ENCODE measurements at regions not wholly inside any gene's neighbourhood (a gene's known extent, or its start where the extent isn't known, plus 50 kb on each side); places are given as distances from the start of the nearest gene placed in this dataset.

DNA sequence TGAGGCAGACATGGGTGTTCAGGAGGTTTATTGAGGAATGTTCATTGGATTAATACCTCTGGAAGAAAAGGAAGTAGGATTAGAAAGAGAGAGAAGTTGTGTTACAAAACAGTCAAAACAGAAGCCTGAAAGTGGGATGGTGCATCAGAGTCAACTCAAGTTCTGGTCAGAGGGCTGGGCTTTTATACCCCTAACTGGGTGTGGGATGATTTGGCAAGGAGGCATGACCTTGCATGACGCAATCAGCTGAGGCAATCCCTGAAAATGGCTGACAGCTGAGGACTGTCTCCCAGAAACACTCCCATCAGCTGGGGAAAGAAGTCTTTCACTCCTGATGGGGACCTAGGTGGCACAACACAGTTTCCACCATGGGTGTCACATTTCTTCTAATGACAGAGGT lies 818.2 kb downstream of the SATB2 start:
- DNase-seq (ENCODE audit: low read depth, low spot score) = no peak
- Histone ChIP-seq H3K4me3 (ENCODE audit: low read depth, low read length) (no peak overlapping the region), H3K27ac (ENCODE audit: low read depth, low read length) (no peak overlapping the region), H3K27me3 (ENCODE audit: control insufficient read depth, insufficient read depth, low read length) (no peaks in the 10 kb centered on the region), H3K9me3 (ENCODE audit: control insufficient read depth, insufficient read depth, low read length) (no peaks in the 10 kb centered on the region)
- no peak for TF ChIP-seq CTCF (IDR thresholded peaks at IDR 0.05; ENCODE audit: low read depth, low read length)
- POLR2A ChIA-PET = no interaction called here
- CTCF ChIA-PET = interaction anchor here (0.7 to 1.5 kb wide), 4 partner anchors 18 to 832 kb away, joined by 3 to 4 read pairs (median 3); no protein-coding TSS in a partner anchor

- no peak for TF ChIP-seq CTCF (IDR thresholded peaks at IDR 0.05; ENCODE audit: low read depth, low read length)
- DNase-seq (ENCODE audit: low read depth, low spot score) = no peak
- H3K4me3 ChIP-seq (ENCODE audit: low read depth, low read length) = no peak overlapping the region
- H3K9me3 ChIP-seq (ENCODE audit: control insufficient read depth, insufficient read depth, low read length) = no peaks in the 10 kb centered on the region
- no peaks in the 10 kb centered on the region for H3K27me3 ChIP-seq (ENCODE audit: control insufficient read depth, insufficient read depth, low read length)
- CTCF ChIA-PET = interaction anchor here (1.3 to 1.5 kb wide), 2 partner anchors 19 to 264 kb away, joined by 3 read pairs; no protein-coding TSS in a partner anchor
- H3K27ac ChIP-seq (ENCODE audit: low read depth, low read length) = no peak overlapping the region
- POLR2A ChIA-PET = no interaction called here
Observed at GRCh38 chr2:198638577-198638976, 819.2 kb downstream of the SATB2 start.

GRCh38 chr2:198630384-198630783 lies 826.0 kb downstream of the PLCL1 start:
- TF ChIP-seq CTCF (IDR thresholded peaks at IDR 0.05; ENCODE audit: low read depth, low read length) = no peak
- DNase-seq (ENCODE audit: low read depth, low spot score) = no peak
- ChIA-PET POLR2A (no interaction called here), CTCF (no interaction called here)
- Histone ChIP-seq H3K4me3 (ENCODE audit: low read depth, low read length) (no peak overlapping the region), H3K27me3 (ENCODE audit: control insufficient read depth, insufficient read depth, low read length) (no peaks in the 10 kb centered on the region), H3K9me3 (ENCODE audit: control insufficient read depth, insufficient read depth, low read length) (no peaks in the 10 kb centered on the region), H3K27ac (ENCODE audit: low read depth, low read length) (no peak overlapping the region)

- TF ChIP-seq CTCF (IDR thresholded peaks at IDR 0.05; ENCODE audit: low read depth, low read length) = no peak
- H3K27ac ChIP-seq (ENCODE audit: low read depth, low read length) = no peak overlapping the region
- POLR2A ChIA-PET = no interaction called here
- H3K27me3 ChIP-seq (ENCODE audit: control insufficient read depth, insufficient read depth, low read length) = no peaks in the 10 kb centered on the region
- DNase-seq (ENCODE audit: low read depth, low spot score) = no peak
- no peak overlapping the region for H3K4me3 ChIP-seq (ENCODE audit: low read depth, low read length)
- CTCF ChIA-PET = no interaction called here
- H3K9me3 ChIP-seq (ENCODE audit: control insufficient read depth, insufficient read depth, low read length) = no peaks in the 10 kb centered on the region
Observed at GRCh38 chr2:198628596-198628995, 824.2 kb downstream of the PLCL1 start.

DNA sequence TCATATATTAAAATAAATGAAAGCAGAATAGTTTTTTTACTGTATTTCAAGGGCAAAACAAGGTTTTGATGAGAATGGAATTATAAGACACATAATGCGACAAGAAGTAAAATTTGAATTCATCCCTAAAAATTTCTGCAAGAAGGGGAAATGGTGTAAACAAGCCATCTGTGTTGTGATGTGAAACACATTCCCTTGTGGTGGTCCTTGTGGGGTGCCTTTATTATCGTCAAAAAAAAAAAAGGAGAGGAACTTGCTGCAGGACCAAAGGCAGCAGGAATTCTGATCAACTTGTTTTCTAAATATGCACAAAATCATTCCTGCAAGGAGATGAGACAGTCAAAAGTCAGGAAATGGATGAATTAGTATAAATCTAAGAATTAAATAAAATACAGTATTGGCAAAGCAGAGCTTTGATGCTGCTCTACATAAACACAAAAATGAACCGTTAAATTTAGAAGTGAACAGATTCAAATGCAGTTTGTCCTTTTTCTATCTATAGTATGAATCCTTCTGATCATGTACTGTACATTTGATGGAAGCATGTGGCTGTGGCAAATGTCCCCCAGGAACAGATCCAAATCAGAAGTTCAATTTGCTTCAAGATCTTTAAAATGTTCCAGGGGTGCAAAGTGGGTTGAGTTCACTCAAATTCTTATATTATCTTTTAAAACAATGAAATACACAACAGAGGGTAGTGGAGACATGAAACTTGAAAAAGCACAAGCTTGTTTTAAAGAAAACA lies 818.8 kb downstream of the PLCL1 start:
- DNase-seq (ENCODE audit: low read depth, low spot score) = no peak
- CTCF ChIA-PET = interaction anchor here (1.6 kb wide), 1 partner anchor 34 kb away, joined by 5 read pairs; no protein-coding TSS in a partner anchor
- no peak overlapping the region for H3K4me3 ChIP-seq (ENCODE audit: low read depth, low read length)
- H3K27me3 ChIP-seq (ENCODE audit: control insufficient read depth, insufficient read depth, low read length) = no peaks in the 10 kb centered on the region
- no peak for TF ChIP-seq CTCF (IDR thresholded peaks at IDR 0.05; ENCODE audit: low read depth, low read length)
- H3K9me3 ChIP-seq (ENCODE audit: control insufficient read depth, insufficient read depth, low read length) = no peaks in the 10 kb centered on the region
- no peak overlapping the region for H3K27ac ChIP-seq (ENCODE audit: low read depth, low read length)
- POLR2A ChIA-PET = no interaction called here

Data from AG04450 (cell line).